ENCODE measurements at regions not wholly inside any gene's neighbourhood (a gene's known extent, or its start where the extent isn't known, plus 50 kb on each side); places are given as distances from the start of the nearest gene placed in this dataset.
"Not testable (repeated sequence)": the region's sequence is repeated elsewhere in the genome, so short reads cannot be mapped to it uniquely, and the experiment has no call there.

DNA sequence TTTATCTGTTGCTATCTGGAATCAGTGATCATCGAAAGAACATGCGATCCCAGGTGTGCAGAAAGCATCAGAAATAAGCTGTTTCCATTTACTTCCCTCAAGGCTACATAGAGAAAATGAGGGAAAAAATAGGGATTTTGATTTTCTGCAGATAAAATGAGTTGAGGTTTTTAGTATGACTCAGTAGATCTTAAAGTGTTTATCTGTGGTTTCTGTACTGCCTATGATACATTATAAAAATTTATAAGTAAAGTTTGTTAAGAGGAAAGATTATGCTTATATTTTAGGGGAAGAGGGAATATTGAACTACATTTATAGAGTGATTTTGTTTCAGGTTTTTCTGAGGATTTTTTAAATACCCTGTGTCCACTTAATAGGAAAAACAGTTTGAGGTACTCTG is 125.2 kb downstream of the GOSR1 start:
- TF ChIP-seq, protein P1, sequence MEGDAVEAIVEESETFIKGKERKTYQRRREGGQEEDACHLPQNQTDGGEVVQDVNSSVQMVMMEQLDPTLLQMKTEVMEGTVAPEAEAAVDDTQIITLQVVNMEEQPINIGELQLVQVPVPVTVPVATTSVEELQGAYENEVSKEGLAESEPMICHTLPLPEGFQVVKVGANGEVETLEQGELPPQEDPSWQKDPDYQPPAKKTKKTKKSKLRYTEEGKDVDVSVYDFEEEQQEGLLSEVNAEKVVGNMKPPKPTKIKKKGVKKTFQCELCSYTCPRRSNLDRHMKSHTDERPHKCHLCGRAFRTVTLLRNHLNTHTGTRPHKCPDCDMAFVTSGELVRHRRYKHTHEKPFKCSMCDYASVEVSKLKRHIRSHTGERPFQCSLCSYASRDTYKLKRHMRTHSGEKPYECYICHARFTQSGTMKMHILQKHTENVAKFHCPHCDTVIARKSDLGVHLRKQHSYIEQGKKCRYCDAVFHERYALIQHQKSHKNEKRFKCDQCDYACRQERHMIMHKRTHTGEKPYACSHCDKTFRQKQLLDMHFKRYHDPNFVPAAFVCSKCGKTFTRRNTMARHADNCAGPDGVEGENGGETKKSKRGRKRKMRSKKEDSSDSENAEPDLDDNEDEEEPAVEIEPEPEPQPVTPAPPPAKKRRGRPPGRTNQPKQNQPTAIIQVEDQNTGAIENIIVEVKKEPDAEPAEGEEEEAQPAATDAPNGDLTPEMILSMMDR (IDR thresholded peaks at IDR 0.05), result not testable (repeated sequence)
- not testable (repeated sequence) for TF ChIP-seq POLR2A (IDR thresholded peaks at IDR 0.05)
